ENCODE measurements at regions not wholly inside any gene's neighbourhood (a gene's known extent, or its start where the extent isn't known, plus 50 kb on each side); places are given as distances from the start of the nearest gene placed in this dataset.

DNA sequence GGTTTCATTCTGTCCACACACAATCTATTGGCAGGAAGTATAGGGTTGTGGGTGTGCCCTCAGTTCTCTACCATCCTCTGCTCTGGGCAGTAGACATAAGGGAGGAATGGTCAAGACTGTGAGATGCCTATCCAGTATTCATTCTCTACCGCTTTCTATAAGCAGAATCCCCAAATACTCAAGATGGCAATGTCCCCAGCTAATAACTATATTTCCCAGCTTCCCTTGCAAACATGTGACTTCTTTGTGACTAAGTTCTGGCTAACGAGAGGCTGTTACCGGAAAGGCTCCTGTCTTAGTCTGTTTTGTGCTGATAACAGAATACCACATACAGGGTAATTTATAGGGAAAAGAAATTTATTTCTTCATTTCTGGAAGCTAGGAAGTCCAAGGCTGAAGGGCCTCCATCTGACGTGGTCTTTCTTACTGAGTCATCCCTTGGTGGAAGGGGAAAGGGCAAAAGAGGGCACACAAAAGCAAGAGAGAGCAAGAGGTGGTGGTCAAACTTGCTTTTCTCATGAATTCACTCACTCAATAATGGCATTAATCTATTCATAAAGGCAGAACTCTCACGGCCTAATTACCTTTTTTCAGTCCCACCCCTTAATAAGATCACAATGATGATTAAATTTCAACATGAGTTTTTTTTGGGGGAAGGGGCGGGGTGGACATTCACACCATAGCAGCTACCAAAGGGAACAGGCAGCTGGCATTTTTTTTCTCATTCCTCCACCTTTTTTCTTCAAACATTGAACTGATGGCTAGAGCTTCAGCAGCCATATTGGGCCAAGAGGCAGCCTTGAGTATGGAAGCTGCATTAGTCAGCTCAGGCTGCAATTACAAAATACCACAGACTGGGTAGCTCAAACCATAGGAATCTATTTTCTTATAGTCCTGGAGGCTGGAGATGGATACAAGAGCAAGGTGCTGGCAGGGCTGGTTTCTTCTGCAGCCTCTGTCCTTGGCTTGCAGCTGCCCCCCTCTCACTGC lies 109.7 kb upstream of the OR9Q1 start:
- in situ Hi-C loops (cut with MboI; ENCODE audit: low sequenced_read_pairs), result no loop called here

DNA sequence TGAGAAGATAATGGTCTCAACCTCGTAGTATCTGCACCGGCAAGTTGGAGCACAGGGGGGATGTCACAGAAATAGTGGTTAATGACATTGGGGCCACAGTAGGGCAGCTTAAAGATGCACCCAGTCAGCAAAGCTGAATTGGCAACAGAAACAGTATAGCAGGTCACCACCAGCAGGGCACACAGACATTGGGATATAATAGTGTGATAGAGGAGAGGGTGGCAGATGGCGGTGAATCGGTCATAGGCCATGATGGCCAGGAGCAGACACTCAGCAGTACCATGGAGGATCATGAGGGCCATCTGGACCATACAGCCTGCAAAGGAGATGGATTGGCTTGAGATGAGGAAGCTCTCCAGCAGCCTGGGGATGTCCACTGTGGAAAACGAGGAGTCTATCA lies 106.0 kb upstream of the OR9Q1 start:
- in situ Hi-C loops (cut with MboI; ENCODE audit: low sequenced_read_pairs), result no loop called here

DNA sequence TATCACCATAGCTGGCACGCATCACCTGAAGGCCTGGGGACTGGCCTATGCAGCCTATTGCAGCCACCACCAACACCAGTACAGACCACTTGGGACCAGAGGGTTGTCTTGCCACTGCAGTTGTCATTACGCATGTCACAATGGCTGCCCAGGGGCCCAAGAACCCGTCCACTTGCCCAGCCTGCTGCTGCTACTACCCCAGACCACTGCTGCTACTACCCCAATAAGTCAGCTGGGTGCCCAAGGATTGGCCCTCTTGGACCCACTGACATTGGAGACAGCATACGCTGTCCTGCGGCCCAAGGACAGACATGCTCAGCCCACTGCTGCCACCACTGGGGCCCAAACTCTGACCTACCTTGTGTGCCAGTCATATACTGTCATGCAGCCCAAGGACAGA lies 102.7 kb upstream of the OR9Q1 start:
- in situ Hi-C loops (cut with MboI; ENCODE audit: low sequenced_read_pairs), result no loop called here

DNA sequence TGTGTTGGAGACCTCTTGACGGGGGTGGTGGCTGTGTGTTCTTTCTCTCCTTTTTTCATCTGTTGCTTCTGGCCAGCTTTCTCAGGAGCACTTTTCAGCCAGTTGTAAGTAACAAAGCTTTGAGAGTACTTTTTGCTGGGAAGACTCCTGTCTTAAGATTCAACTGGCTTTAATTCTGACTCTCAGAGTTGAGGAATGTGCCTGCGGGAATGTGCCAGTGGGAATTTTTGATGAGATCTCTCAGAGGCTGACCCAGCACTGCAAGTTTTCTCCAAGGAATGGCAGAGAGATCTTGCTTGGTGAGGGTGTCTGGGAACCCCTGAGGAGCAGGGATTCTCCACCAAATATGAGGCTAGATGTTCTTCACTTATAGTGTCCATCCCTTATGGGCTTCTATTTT lies 91.6 kb upstream of the OR9Q1 start:
- in situ Hi-C loops (cut with MboI; ENCODE audit: low sequenced_read_pairs), result loop anchor here (25.0 kb wide), 1 partner anchor 105 kb away; the partner anchor contains the start of gene OR6Q1

DNA sequence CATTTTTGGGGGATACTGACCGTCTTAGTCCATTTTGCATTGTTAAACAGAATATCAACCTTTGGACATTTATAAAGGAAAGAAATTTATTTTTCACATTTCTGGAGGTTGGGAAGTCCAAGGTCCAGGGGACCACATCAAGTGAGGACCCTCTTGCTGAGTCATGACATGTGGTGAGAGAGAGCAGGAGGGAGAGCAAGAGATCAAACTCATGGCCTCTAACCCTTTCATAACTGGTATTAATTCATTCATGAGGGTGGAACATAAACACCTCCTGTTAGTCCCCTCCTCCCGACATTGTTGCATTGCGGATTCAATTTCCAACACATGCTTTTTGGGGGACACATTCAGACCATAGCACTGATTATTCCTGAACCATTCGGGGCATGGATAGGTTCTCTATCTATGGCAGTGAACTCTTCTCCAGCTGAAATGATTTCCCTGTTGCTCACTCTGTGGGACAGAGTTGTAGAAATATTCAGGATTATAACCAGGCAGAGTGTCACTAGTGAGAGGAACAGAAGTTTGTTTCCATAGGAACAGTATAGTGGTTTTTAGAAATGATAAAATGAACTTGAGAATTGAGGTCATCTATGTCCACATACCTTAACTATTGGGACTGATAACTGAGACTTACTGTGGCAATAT lies 88.2 kb upstream of the OR9Q1 start:
- in situ Hi-C loops (cut with MboI; ENCODE audit: low sequenced_read_pairs), result loop anchor here (25.0 kb wide), 1 partner anchor 102 kb away; the partner anchor contains the start of gene OR6Q1

DNA sequence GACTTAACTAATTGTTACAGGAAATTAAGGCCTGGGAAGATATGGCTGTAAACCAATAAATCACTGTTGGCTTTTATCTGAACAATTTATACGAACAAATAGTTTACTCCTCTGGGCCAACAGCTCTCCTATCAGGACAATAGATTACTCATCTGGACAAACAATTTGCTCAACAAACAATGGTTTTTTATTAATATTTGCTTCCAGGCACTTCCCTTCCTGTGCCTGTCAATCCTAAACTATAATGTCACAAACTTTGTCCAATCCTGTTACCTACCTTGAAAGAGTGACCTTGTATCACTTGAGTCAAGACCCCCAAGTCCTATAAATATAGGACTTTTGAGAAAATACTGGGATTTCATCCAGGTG lies 87.6 kb upstream of the OR9Q1 start:
- in situ Hi-C loops (cut with MboI; ENCODE audit: low sequenced_read_pairs), result loop anchor here (25.0 kb wide), 1 partner anchor 101 kb away; the partner anchor contains the start of gene OR6Q1

DNA sequence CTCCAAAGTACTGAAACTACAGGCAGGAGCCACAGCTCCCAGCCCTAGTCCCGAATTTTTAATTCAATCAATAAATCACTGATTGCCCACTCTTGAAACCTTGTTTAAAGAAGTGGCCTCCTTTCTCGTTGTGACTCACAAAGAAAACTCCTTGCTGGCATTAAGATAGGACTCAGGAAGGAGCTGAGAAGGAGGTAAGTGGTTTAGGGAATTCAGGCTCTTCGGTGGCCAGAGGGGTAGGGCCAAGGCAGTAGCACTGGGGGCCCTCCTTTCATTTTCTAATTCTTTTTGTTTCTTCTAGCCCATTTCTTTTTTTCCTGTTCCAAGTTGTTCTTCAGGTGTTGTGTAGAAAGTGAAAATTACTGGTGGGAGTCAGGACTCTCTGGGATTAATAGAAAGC lies 86.2 kb upstream of the OR9Q1 start:
- in situ Hi-C loops (cut with MboI; ENCODE audit: low sequenced_read_pairs), result loop anchor here (25.0 kb wide), 1 partner anchor 100 kb away; the partner anchor contains the start of gene OR6Q1

DNA sequence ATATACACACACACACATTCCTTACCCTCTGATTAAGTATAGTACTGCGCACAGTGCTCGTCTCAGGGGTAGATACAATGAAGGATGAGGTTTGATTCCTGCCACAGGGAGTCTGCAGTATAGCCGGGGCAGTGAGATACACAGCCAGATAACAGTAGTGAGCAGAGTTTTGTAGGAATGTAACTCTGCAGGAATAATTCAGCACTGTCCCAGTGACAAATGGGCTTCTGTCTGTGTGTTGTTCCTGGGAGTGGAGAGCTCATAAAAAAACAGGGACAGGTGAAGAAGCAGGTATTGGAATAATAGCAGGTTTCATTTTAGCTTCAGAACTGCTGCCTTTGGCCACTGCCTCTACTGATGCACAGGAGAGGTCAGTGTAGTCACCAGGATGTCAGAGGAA lies 85.3 kb upstream of the OR9Q1 start:
- in situ Hi-C loops (cut with MboI; ENCODE audit: low sequenced_read_pairs), result loop anchor here (25.0 kb wide), 1 partner anchor 99 kb away; the partner anchor contains the start of gene OR6Q1

DNA sequence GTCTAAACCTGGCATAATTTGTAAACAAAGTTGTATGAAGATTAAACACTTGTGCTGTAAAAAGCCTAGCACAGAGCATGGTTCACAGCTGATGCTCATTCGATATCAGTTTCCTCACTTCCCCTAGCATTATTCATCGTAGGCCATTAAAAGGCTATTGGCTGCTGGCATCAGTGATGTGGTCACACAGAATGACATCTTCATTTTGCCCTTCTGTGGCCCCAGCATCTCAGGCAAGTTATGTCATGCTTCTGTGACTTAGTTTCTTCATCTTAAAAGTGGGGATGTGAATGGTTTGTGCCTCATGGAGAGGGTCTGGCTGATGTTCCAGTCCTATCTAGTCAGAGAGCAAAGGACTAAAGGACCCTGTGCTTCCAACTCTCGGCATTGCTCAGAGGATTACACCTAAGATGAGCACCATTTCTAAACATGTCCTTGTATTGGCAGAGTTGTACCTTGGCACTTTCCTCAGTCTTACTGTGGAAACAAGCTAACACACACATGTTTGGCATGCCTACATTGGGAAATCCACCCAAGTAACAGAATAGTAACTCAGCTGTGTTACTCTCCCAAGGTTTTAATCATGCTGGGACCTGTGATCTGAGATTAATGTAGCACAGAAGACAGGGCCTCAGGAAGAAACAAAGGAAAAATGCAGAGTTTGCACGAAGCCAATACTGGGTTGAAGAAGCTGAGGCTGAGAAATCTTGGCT lies 83.5 kb upstream of the OR9Q1 start:
- in situ Hi-C loops (cut with MboI; ENCODE audit: low sequenced_read_pairs), result loop anchor here (25.0 kb wide), 1 partner anchor 97 kb away; the partner anchor contains the start of gene OR6Q1

DNA sequence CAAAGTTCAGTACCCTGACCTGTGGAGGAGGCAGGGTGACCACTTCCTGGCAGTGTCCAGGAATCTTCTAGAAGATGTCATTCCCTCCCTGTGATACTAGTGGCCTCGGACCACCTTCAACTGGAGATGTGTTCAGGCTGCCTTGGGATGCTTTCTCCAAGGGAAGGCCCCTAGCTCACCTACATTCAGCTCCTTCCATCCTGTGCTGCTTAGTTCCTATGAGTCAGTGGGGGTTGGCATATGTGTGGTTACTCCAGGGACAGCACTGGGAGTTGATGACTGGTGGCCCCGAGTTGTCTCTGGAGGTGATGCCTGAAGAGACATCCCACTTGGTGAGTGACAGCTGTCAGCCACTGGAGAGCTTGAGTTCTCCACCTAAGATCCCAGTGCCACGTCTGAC lies 81.8 kb upstream of the OR9Q1 start:
- in situ Hi-C loops (cut with MboI; ENCODE audit: low sequenced_read_pairs), result loop anchor here (25.0 kb wide), 1 partner anchor 95 kb away; the partner anchor contains the start of gene OR6Q1

DNA sequence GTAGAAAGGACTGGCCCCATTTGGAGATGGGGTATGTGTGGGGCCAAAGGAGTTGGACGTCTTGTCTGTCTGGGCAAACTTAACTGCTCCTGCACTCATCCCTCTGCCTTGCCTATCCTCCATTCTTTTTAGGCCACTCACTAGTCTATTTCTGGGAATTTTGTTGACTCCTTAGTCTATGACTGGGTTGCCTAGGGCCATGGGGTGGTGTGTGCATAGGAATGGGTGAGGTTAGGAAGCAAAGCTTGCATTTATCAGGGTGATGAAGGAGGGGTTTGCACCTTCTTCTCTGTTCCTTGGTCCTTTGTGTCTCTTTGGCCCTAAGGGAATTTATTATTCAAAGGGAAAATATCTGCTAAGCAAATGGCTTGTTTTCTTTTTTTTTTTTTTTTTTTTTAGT lies 80.9 kb upstream of the OR9Q1 start:
- in situ Hi-C loops (cut with MboI; ENCODE audit: low sequenced_read_pairs), result loop anchor here (25.0 kb wide), 1 partner anchor 94 kb away; the partner anchor contains the start of gene OR6Q1

DNA sequence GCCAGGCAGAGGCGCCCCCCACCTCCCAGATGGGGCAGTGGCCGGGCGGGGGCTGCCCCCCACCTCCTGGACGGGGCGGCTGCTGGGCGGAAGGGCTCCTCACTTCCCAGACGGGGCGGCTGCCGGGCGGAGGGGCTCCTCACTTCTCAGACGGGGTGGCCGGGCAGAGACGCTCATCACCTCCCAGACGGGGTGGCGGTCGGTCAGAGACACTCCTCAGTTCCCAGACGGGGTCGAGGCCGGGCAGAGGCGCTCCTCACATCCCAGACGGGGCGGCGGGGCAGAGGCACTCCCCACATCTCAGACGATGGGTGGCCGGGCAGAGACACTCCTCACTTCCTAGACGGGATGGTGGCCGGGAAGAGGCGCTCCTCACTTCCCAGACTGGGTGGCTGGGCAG lies 79.9 kb upstream of the OR9Q1 start:
- in situ Hi-C loops (cut with MboI; ENCODE audit: low sequenced_read_pairs), result loop anchor here (25.0 kb wide), 1 partner anchor 94 kb away; the partner anchor contains the start of gene OR6Q1

DNA sequence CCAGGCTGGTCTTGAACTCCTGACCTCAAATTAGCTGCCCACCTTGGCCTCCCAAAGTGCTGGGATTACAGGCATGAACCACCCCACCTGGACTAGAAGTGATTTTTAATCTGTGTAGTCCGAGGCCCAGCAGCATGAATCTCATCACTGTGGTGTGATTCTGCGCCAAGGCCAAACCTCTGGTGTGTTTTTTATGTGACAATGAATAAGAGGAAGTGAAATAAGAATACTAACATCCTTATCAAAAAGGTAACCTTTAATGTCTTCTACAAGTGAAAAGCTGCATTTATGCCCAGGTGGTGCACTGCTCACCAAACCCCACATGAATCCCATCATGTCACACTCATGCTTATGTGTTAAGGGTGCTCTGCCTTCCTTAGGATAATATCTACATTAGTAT lies 77.1 kb upstream of the OR9Q1 start:
- in situ Hi-C loops (cut with MboI; ENCODE audit: low sequenced_read_pairs), result loop anchor here (25.0 kb wide), 1 partner anchor 91 kb away; the partner anchor contains the start of gene OR6Q1

DNA sequence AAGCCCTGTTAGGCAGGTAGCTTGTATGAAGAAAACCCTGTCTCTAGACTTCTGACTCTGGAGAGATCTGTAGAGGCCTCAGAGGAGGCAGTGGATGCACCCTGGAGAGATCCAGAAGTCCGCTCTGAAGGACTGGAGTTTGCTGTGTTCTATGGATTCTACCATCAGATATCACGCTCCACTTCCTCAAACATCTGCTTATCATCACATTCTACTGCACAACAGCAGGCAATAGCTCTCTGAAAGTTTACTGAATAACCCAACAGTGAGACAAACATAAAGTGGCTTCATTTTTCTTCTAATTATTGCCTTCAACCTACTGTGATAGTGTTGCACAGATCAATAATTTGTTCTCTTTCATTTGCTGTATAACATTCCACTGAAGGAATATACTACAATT lies 59.0 kb upstream of the OR9Q1 start:
- in situ Hi-C loops (cut with MboI; ENCODE audit: low sequenced_read_pairs), result no loop called here

DNA sequence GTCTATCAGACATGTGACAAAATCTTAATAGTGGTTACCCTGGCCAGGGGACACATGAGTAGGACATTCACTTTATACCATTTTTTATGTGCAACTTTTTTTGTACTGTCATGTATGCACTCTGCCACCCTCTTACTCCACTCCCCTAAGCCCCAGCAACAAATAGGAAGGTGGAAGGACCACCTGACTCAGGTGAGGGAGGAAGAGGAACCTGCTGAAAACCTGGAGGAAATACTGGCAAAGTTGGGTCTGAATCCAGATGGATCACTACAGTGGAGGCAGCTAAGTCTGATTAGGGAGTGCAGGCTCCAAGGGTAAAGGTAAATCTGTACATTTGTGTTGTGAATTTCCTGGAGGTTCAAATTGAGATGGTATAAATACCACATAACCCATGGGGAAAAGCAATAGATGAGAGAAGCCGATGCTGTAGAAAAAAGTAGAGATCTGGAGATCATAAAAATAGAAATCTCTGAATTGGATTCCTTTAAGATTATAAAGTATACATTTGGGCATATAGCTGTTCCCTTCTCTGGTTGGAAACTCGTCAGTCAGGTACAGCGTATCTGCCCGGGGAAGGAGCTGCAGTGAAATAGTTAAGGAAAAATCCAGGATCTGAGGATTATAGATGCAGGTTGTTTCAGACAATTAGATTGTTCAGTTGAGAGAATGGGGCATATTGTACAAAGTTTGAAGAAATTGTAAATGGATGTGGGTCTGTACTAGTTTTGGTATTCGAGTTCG lies 52.2 kb upstream of the OR9Q1 start:
- in situ Hi-C loops (cut with MboI; ENCODE audit: low sequenced_read_pairs), result no loop called here

DNA sequence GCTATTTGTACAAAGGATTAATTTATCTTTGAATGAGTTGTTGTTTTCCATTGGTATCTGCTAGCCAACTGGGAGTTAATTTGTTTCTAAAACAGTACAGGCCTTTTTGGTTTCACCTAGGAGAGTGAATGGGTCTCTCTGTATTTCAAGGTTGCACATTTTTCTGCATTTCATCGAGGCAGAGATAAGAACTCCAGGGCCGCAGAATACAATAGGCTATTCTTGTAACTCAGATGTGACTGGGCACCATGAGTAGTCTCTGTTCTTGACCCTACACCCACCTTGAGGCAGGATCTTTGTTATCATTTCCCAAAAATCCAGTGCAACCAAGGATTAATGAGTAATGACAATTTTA lies 51.7 kb upstream of the OR9Q1 start:
- in situ Hi-C loops (cut with MboI; ENCODE audit: low sequenced_read_pairs), result no loop called here

Data from HL-60/S4 treated with phorbol 12-myristate 13-acetate at 8.2 ng/mL for 4 days and 3 days (cell line).